Cardiac muscle cell (in vitro differentiated cells and primary cell): ENCODE measurements at regions not wholly inside any gene's neighbourhood (a gene's known extent, or its start where the extent isn't known, plus 50 kb on each side); places are given as distances from the start of the nearest gene placed in this dataset.

Source experiments
- DNase-seq, 2 donors: peaks; one replicate each; pipeline versions ENCODE4 v3.0.0 to v3.0.0-alpha.2; 2010 to 2017; ENCODE audit warnings: low read depth in 1 of 2, low spot score in 1 of 2
- H3K27ac ChIP-seq: fragments of 200-600 bp; sonication (generic); 2 replicates; pipeline ENCODE4 v1.5.1; 2016
- H3K27me3 ChIP-seq: fragments of 200-600 bp; sonication (generic); 2 replicates; pipeline ENCODE4 v1.6.0; 2016; ENCODE audit warnings: control low read depth
- H3K36me3 ChIP-seq: fragments of 200-600 bp; sonication (generic); 2 replicates; pipeline ENCODE4 v1.5.1; 2016; ENCODE audit warnings: control low read depth
- H3K4me1 ChIP-seq: fragments of 200-600 bp; sonication (generic); 2 replicates; pipeline ENCODE4 v1.8.1; 2017; ENCODE audit warnings: low read depth, mild to moderate bottlenecking, mixed run types
- H3K4me3 ChIP-seq: fragments of 200-600 bp; sonication (generic); 2 replicates; pipeline ENCODE4 v1.5.1; 2016; ENCODE audit warnings: mild to moderate bottlenecking
- H3K9me3 ChIP-seq: fragments of 200-600 bp; sonication (generic); 2 replicates; pipeline ENCODE4 v1.5.1; 2017; ENCODE audit warnings: low read depth, mild to moderate bottlenecking, control low read depth
- TF ChIP-seq, protein P1 (sequence below): IDR thresholded peaks from 2 replicates; pipeline ENCODE4 v1.5.1; 2012; ENCODE audit warnings: low read depth, mild to moderate bottlenecking, low read length

DNA sequence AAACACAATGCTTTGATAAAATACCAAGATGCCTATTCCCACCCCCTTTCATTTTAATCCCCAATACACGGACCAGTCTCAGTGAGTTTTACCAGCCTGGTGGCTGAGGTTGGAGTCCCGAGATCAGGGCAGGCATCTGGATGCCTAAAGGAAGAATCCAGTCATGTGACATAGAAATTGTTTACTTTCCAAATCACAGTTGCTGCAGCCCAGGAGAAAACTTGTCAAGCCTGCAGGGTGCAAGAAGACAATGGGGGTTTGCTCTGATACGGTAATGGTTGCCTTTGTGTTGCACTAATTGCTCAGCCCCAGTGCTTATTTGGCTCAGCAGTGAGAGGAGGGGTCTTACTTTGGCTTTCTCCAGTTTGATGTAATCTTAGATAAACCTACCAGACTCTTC lies 308.5 kb upstream of the POU3F2 start:
- Histone ChIP-seq H3K27me3 (no peaks in the 10 kb centered on the region), H3K4me3 (no peak overlapping the region), H3K27ac (no peak overlapping the region), H3K9me3 (no peaks in the 10 kb centered on the region), H3K36me3 (no peaks in the 10 kb centered on the region), H3K4me1 (no peaks in the 10 kb centered on the region)
- DNase-seq = no peak
- TF ChIP-seq, protein P1, sequence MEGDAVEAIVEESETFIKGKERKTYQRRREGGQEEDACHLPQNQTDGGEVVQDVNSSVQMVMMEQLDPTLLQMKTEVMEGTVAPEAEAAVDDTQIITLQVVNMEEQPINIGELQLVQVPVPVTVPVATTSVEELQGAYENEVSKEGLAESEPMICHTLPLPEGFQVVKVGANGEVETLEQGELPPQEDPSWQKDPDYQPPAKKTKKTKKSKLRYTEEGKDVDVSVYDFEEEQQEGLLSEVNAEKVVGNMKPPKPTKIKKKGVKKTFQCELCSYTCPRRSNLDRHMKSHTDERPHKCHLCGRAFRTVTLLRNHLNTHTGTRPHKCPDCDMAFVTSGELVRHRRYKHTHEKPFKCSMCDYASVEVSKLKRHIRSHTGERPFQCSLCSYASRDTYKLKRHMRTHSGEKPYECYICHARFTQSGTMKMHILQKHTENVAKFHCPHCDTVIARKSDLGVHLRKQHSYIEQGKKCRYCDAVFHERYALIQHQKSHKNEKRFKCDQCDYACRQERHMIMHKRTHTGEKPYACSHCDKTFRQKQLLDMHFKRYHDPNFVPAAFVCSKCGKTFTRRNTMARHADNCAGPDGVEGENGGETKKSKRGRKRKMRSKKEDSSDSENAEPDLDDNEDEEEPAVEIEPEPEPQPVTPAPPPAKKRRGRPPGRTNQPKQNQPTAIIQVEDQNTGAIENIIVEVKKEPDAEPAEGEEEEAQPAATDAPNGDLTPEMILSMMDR = no peak

DNA sequence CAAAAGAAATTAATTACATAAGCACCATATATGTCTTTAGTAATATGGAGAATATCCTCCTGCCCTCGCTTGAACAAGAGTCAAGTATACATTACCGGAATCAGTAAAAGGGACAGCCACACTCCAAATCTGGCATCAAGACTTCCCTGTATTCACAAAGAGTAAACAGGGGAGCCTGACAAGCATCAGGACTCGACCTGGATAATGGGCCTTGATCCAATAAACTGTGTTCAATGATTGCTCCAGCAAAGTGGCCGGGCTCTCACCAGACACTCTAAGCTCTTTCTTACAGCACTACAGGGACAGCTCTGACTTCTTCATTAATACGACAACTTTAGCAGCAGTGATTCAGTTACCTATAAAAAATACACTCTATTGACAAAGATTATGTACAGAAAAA lies 307.9 kb upstream of the POU3F2 start:
- Histone ChIP-seq H3K4me1 (no peaks in the 10 kb centered on the region), H3K27ac (no peak overlapping the region), H3K27me3 (no peaks in the 10 kb centered on the region), H3K36me3 (no peaks in the 10 kb centered on the region), H3K9me3 (no peaks in the 10 kb centered on the region), H3K4me3 (no peak overlapping the region)
- no peak for DNase-seq
- TF ChIP-seq, protein P1 = no peak

DNA sequence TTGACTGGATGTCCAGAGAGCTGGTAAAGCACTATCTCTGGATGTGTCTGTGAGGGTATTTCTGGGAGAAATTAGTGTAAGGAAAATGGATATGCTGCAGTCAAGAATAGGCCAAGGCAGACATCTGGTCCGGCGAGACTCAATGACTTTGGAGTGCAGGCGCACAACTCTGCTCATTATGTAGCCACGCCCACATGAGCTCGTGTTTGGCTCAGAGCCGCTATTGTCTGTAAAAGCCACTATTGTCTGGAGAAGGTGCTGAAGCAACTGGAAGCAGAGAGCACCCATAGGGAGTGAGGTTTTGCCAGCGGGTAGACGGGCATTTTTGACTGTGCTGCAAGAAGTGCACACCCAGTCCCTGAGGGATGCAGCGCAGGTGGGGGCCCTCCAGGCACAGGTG lies 305.0 kb upstream of the POU3F2 start:
- no peaks in the 10 kb centered on the region for H3K36me3 ChIP-seq
- H3K9me3 ChIP-seq = no peaks in the 10 kb centered on the region
- H3K27ac ChIP-seq = no peak overlapping the region
- no peak overlapping the region for H3K4me3 ChIP-seq
- H3K4me1 ChIP-seq = no peaks in the 10 kb centered on the region
- TF ChIP-seq, protein P1 = no peak
- DNase-seq = no peak
- H3K27me3 ChIP-seq = no peaks in the 10 kb centered on the region

DNA sequence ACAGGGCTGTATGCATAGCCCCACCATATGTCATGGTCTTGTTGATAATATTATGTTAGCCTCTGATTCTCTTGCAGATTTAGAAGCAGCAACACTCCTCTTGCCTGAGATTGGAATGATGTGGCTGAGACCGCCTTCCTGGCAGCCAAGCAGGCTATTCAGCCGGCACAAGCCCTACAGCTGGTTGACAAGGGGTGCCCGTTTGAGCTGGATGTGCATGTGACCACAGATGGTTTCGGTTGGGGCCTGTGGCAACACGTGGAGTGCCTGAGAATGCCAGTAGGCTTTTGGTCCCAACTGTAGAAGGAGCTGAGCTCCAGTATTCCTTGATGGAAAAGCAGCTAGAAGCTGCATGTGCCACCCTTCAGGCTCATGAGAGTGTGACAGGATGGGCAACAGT lies 303.6 kb upstream of the POU3F2 start:
- H3K9me3 ChIP-seq = no peaks in the 10 kb centered on the region
- H3K4me1 ChIP-seq = no peaks in the 10 kb centered on the region
- TF ChIP-seq, protein P1 = no peak
- no peak for DNase-seq
- no peak overlapping the region for H3K27ac ChIP-seq
- no peaks in the 10 kb centered on the region for H3K36me3 ChIP-seq
- no peaks in the 10 kb centered on the region for H3K27me3 ChIP-seq
- no peak overlapping the region for H3K4me3 ChIP-seq

DNA sequence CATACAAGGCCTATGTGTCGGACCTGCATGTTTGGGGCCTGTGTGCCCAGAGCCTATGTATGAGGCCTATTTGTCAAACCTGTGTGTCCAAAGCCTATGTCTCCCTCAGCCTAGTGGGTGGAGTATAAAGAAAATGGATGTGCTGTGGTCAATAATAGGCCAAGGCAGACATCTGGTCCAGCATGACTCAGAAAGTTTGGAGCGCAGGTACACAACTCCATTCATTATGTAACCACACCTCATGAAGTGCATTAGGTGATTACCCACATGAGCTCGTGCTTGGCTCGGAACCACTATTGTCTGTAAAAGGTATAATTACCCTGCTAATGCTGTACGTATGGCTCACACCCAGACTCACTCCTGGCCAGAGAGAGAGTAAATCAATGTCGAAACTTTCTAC lies 302.4 kb upstream of the POU3F2 start:
- no peak overlapping the region for H3K27ac ChIP-seq
- H3K27me3 ChIP-seq = no peaks in the 10 kb centered on the region

DNA sequence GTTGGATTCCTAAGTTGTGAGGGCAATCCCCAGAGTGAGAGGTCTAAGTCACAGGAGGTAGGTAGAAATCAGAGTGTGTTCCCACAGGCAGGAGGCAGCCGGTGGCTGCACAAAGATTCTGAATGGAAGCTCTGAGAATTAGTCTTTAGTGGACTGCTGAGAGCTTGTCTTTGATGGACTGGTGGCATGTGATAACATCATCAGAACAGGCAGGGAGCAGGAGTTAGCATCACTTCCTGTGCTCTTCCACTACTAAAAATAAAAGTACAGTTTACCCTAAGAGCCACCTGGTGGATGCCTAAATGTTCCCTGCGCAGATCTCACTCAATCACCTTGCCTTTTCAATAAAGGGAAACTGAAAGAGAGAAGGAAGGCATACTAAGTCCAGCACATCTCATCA lies 294.6 kb upstream of the POU3F2 start:
- TF ChIP-seq, protein P1 = no peak
- Histone ChIP-seq H3K9me3 (no peaks in the 10 kb centered on the region), H3K4me3 (no peak overlapping the region), H3K4me1 (peaks cover 8% of the 10 kb centered on the region), H3K27ac (no peak overlapping the region), H3K36me3 (no peaks in the 10 kb centered on the region), H3K27me3 (no peaks in the 10 kb centered on the region)
- DNase-seq = no peak

More for the DNA sequence above, 302.4 kb upstream of the POU3F2 start:
- Histone ChIP-seq H3K4me1 (no peaks in the 10 kb centered on the region), H3K4me3 (no peak overlapping the region), H3K36me3 (no peaks in the 10 kb centered on the region), H3K9me3 (no peaks in the 10 kb centered on the region)
- TF ChIP-seq, protein P1 = no peak
- no peak for DNase-seq
